ENCODE measurements at regions not wholly inside any gene's neighbourhood (a gene's known extent, or its start where the extent isn't known, plus 50 kb on each side); places are given as distances from the start of the nearest gene placed in this dataset.

DNA sequence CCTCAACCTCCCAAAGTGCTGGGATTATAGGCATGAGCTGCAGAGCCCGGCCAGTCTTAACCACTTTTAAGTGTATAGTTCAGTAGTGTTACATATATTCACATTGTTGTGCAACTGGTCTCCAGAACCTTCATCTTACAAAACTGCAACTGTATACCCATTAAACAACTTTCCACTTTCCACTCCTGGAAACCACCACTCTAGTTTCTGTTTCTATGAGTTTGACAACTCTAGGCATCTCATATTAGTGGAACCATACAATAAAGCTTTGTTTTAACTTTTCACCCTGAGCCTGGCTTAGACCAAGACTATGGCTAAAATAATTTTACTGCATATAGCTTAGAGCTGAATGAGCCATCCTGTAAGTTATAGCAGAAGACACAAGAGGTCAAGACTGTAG is 108.0 kb upstream of the GOT2 start (continued):
- TF ChIP-seq, protein P1, sequence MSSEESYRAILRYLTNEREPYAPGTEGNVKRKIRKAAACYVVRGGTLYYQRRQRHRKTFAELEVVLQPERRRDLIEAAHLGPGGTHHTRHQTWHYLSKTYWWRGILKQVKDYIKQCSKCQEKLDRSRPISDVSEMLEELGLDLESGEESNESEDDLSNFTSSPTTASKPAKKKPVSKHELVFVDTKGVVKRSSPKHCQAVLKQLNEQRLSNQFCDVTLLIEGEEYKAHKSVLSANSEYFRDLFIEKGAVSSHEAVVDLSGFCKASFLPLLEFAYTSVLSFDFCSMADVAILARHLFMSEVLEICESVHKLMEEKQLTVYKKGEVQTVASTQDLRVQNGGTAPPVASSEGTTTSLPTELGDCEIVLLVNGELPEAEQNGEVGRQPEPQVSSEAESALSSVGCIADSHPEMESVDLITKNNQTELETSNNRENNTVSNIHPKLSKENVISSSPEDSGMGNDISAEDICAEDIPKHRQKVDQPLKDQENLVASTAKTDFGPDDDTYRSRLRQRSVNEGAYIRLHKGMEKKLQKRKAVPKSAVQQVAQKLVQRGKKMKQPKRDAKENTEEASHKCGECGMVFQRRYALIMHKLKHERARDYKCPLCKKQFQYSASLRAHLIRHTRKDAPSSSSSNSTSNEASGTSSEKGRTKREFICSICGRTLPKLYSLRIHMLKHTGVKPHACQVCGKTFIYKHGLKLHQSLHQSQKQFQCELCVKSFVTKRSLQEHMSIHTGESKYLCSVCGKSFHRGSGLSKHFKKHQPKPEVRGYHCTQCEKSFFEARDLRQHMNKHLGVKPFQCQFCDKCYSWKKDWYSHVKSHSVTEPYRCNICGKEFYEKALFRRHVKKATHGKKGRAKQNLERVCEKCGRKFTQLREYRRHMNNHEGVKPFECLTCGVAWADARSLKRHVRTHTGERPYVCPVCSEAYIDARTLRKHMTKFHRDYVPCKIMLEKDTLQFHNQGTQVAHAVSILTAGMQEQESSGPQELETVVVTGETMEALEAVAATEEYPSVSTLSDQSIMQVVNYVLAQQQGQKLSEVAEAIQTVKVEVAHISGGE (CRISPR knock-in tag; IDR thresholded peaks at IDR 0.05): no peak

GRCh38 chr16:58837950-58838349 is 103.8 kb upstream of the GOT2 start:
- H3K4me2 ChIP-seq (ENCODE audit: insufficient read depth, low read length): no peak overlapping the region
- intact Hi-C loops (cut with micrococcal nuclease) (no loop called here), in situ Hi-C loops (cut with MboI) (no loop called here)
- FAIRE-seq (no peak), DNase-seq (ENCODE audit: extremely low read depth in 1 of 4, low spot score in 3 of 4) (no peak), ATAC-seq (no peak)
- ChIA-PET POLR2A (no interaction called here), CTCF (ENCODE audit: low intra/inter-chr PET ratio) (interaction anchor here (0.5 kb wide), 1 partner anchor 405 kb away, joined by 3 read pairs; no protein-coding TSS in a partner anchor)
- H3K27ac ChIP-seq (ENCODE audit: extremely low read depth, low read depth, low read length): no peak overlapping the region
- H4K20me1 ChIP-seq (replicated peaks; ENCODE audit: control insufficient read depth, insufficient read depth, low read length): no peaks in the 10 kb centered on the region
- H3K9ac ChIP-seq (ENCODE audit: insufficient read depth in 1 of 2, low read depth in 2 of 2, low read length in 2 of 2): no peak overlapping the region
- H3K9me3 ChIP-seq (replicated peaks; ENCODE audit: control insufficient read depth, insufficient read depth, low read depth, low read length): no peaks in the 10 kb centered on the region
- H3K4me3 ChIP-seq: no peak overlapping the region
- no peaks in the 10 kb centered on the region for H3K79me2 ChIP-seq (ENCODE audit: control insufficient read depth, insufficient read depth, low read length)
- no peaks in the 10 kb centered on the region for H3K9me1 ChIP-seq (ENCODE audit: control insufficient read depth, insufficient read depth, low read length)
- H3K36me3 ChIP-seq (ENCODE audit: control insufficient read depth, insufficient read depth, low read length): no peaks in the 10 kb centered on the region
- WGBS (ENCODE audit: insufficient coverage, low coverage, missing lambda C conversion rate): 6% methylated on average over 3 of the region's 3 CpGs
- H2AFZ ChIP-seq (ENCODE audit: low read depth, low read length): no peak overlapping the region
- peaks cover 0 to 2% of the 10 kb centered on the region in 2 experiments; a peak in 1 of 5 replicates for H3K27me3 ChIP-seq (ENCODE audit: control insufficient read depth in 2 of 2, insufficient read depth in 2 of 2, low read length in 2 of 2)
- H3K4me1 ChIP-seq (replicated peaks in 1 of 2; ENCODE audit: control insufficient read depth in 2 of 2, insufficient read depth in 2 of 2, low read length in 2 of 2): no peaks in the 10 kb centered on the region
- BruUV-seq (replicated peaks): no TSS peak
- TF ChIP-seq TEAD4 (IDR thresholded peaks at IDR 0.05; ENCODE audit: low read length) (no peak), TEAD4 (CRISPR knock-in tag; IDR thresholded peaks at IDR 0.05; ENCODE audit: borderline replicate concordance) (no peak), ZNF668 (CRISPR knock-in tag; IDR thresholded peaks at IDR 0.05) (no peak), SMAD3 (CRISPR knock-in tag; conservative IDR thresholded peaks at IDR 0.05) (no peak), TBL1XR1 (IDR thresholded peaks at IDR 0.05; ENCODE audit: low read length in 2 of 2) (no peak), ARNT (IDR thresholded peaks at IDR 0.05) (no peak), SETDB1 (IDR thresholded peaks at IDR 0.05; ENCODE audit: low read length) (no peak), NFIX (CRISPR knock-in tag; IDR thresholded peaks at IDR 0.05; ENCODE audit: low read depth) (no peak), BRF1 (IDR thresholded peaks at IDR 0.05; ENCODE audit: borderline replicate concordance, extremely low read depth, insufficient read length) (no peak), ZBED1 (IDR thresholded peaks at IDR 0.05) (no peak), ZNF551 (CRISPR knock-in tag; IDR thresholded peaks at IDR 0.05) (no peak), RBM22 (IDR thresholded peaks at IDR 0.05; ENCODE audit: low read depth, low read length, poor library complexity, severe bottlenecking) (no peak), ZNF436 (CRISPR knock-in tag; IDR thresholded peaks at IDR 0.05) (no peak), ZBTB8A (IDR thresholded peaks at IDR 0.05; ENCODE audit: partially characterized antibody) (no peak)
- TF ChIP-seq, protein P2, sequence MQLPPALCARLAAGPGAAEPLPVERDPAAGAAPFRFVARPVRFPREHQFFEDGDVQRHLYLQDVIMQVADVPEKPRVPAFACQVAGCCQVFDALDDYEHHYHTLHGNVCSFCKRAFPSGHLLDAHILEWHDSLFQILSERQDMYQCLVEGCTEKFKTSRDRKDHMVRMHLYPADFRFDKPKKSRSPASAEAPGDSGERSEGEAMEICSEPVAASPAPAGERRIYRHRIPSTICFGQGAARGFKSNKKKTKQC (CRISPR knock-in tag; IDR thresholded peaks at IDR 0.05): no peak
